Naive thymus-derived CD4-positive, alpha-beta T cell (primary cell): ENCODE measurements at regions not wholly inside any gene's neighbourhood (a gene's known extent, or its start where the extent isn't known, plus 50 kb on each side); places are given as distances from the start of the nearest gene placed in this dataset.

Source experiments
- ATAC-seq: fragments of 150-1000 bp; cut with Tn5 transposase; 2 replicates; pipeline ENCODE4 v1.10.0; 2021; ENCODE audit warnings: mild to moderate bottlenecking, moderate library complexity
- CTCF ChIA-PET: fragments of 350-600 bp; sonication (Branson Sonifier 250); formaldehyde crosslinking; loops from one replicate; lab custom pipeline; 2021; ENCODE audit warnings: antibody characterized with exemption; lab: Charles Lee
- POLR2A ChIA-PET: fragments of 350-600 bp; sonication (Branson Sonifier 250); formaldehyde crosslinking; loops from one replicate; lab custom pipeline; 2021; ENCODE audit warnings: antibody characterized with exemption, inconsistent platforms; lab: Charles Lee
- DNase-seq, 9 donors: peaks; one replicate each; pipeline versions ENCODE4 v3.0.0 to v3.0.0-alpha.2; 2020 to 2022; ENCODE audit warnings: mixed read lengths in 1 of 9
- H3K27ac ChIP-seq: one replicate; pipeline ENCODE4 v1.7.0; 2013; ENCODE audit warnings: mild to moderate bottlenecking, low read depth, low read length, moderate library complexity
- H3K27me3 ChIP-seq, 2 donors: one replicate each; pipeline ENCODE4 v1.7.0; 2013; ENCODE audit warnings: low read length in 2 of 2, mild to moderate bottlenecking in 2 of 2, moderate library complexity in 2 of 2; ENCODE audit not compliant: control insufficient read depth in 2 of 2, insufficient read depth in 2 of 2
- H3K36me3 ChIP-seq, 3 experiments: 1 replicate in 2 of 3; 2 replicates in 1 of 3; pipeline ENCODE4 v1.7.0; 2013; ENCODE audit warnings: low read length in 3 of 3, mild to moderate bottlenecking in 3 of 3, moderate library complexity in 1 of 3; ENCODE audit not compliant: insufficient read depth in 3 of 3, control insufficient read depth in 2 of 3
- H3K4me1 ChIP-seq, 2 donors: one replicate each; pipeline ENCODE4 v1.7.0; 2013; ENCODE audit warnings: low read length in 2 of 2, mild to moderate bottlenecking in 2 of 2, moderate library complexity in 1 of 2; ENCODE audit not compliant: control insufficient read depth in 2 of 2, insufficient read depth in 2 of 2
- H3K4me3 ChIP-seq: 2 replicates; pipeline ENCODE4 v1.7.0; 2013; ENCODE audit warnings: mild to moderate bottlenecking, low read length
- H3K9me3 ChIP-seq, 3 experiments: 1 replicate in 2 of 3; 2 replicates in 1 of 3; pipeline ENCODE4 v1.7.0; 2013; ENCODE audit warnings: low read length in 3 of 3; ENCODE audit not compliant: control insufficient read depth in 2 of 3
- H3K27ac Mint-ChIP-seq, 9 donors: one replicate each; pipeline ENCODE4 v1.8.0; 2020 to 2022; ENCODE audit warnings: mixed read lengths in 9 of 9, mild to moderate bottlenecking in 8 of 9, moderate library complexity in 5 of 9, inconsistent platforms in 2 of 9
- H3K27me3 Mint-ChIP-seq, 5 donors: one replicate each; pipeline ENCODE4 v1.8.0; 2021 to 2022; ENCODE audit warnings: mixed read lengths in 5 of 5, mild to moderate bottlenecking in 1 of 5
- H3K36me3 Mint-ChIP-seq, 5 donors: one replicate each; pipeline ENCODE4 v1.8.0; 2020 to 2022; ENCODE audit warnings: mixed read lengths in 5 of 5, mild to moderate bottlenecking in 3 of 5, inconsistent platforms in 1 of 5
- H3K4me1 Mint-ChIP-seq, 7 donors: one replicate each; pipeline ENCODE4 v1.8.0; 2020 to 2022; ENCODE audit warnings: mixed read lengths in 7 of 7, mild to moderate bottlenecking in 3 of 7, inconsistent platforms in 1 of 7
- H3K4me3 Mint-ChIP-seq, 10 donors: one replicate each; pipeline ENCODE4 v1.8.0; 2020 to 2022; ENCODE audit warnings: mild to moderate bottlenecking in 10 of 10, mixed read lengths in 10 of 10, moderate library complexity in 6 of 10, inconsistent platforms in 2 of 10
- H3K9me3 Mint-ChIP-seq, 11 donors: one replicate each; pipeline ENCODE4 v1.8.0; 2020 to 2022; ENCODE audit warnings: mixed read lengths in 11 of 11, mild to moderate bottlenecking in 4 of 11, inconsistent platforms in 1 of 11, moderate library complexity in 1 of 11
- intact Hi-C, 2 donors: fragments of 100-400 bp; cut with micrococcal nuclease; formaldehyde crosslinking; loops; one replicate each; pipeline ENCODE4 v1.15.1; 2023

DNA sequence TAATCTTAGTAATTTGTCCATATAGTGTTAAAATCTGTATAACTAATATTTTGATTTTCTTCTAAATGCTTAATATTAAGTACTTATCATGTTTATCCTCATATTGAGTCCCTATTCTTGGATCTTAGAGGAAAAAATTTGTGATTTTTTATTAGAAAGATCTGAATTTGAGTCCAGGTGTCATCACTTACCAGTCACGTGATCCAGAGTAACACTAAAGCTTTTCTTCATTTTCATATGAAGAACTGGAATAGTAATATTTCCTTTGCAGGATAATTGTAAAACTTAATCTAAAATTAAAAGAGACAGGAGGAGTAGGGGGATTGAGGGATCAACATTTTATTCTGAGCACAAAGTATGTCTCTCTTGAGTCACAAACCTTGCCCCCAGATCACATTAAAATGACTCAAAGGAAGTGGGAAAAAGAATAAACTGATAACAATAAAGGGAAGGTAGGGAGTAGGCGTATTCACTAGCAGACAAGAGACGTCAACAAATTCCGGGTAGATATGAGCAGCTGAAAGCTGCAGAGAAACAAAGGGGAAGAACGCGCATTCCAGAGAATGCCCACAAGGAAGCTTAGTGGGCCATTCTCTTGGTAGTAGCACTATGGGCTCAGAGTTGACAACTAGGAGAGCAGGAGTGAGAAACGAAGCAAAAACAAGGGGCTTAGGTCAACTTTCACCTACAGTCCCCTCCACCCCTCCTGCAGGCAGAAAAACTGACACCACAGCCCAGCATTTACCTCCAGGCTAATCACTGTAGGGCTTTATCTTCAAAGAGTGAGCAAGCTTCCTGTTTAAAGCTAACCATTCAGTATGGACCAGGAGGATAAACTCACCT is 123.1 kb downstream of the SPRY2 start:
- Histone ChIP-seq H3K4me3 (no peak overlapping the region), H3K9me3 (no peaks in the 10 kb centered on the region), H3K27me3 (no peaks in the 10 kb centered on the region), H3K36me3 (no peaks in the 10 kb centered on the region), H3K27ac (no peak overlapping the region), H3K4me1 (no peaks in the 10 kb centered on the region)
- Mint-ChIP-seq H3K27me3 (no peaks in the 10 kb centered on the region), H3K4me1 (no peaks in the 10 kb centered on the region), H3K4me3 (no peak overlapping the region), H3K9me3 (peaks cover 0 to 7% (median 0%) of the 10 kb centered on the region in 11 donors), H3K36me3 (no peaks in the 10 kb centered on the region), H3K27ac (no peak overlapping the region)
- DNase-seq (no peak), ATAC-seq (no peak)
- intact Hi-C loops: no loop called here
- ChIA-PET CTCF (no interaction called here), POLR2A (no interaction called here)

DNA sequence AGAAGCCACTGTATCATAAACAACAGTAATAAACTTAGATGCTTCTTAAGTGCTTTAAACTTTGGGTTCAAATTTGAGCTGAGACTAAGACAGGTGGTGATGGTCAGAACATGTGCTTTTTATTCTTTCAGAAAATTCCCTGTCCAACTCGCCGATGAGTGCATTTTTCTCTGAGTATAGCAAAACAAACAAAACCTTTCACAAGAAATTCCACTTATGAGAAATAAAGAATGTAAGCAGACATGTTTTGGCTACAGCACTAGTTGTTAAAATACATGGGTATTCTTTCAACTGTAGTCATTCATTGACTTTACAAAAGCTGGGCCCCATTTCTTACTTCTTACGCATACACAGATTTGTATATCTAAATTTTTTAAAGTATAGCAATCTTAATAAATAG is 125.6 kb downstream of the SPRY2 start:
- H3K9me3 ChIP-seq: no peaks in the 10 kb centered on the region
- peaks cover 0 to 5% (median 0%) of the 10 kb centered on the region in 11 donors for H3K9me3 Mint-ChIP-seq
- ChIA-PET POLR2A (no interaction called here), CTCF (no interaction called here)
- intact Hi-C loops: no loop called here
- no peaks in the 10 kb centered on the region for H3K4me1 Mint-ChIP-seq
- no peaks in the 10 kb centered on the region for H3K27me3 ChIP-seq
- H3K27ac ChIP-seq: no peak overlapping the region
- H3K4me1 ChIP-seq: no peaks in the 10 kb centered on the region
- no peak for ATAC-seq
- no peaks in the 10 kb centered on the region for H3K36me3 Mint-ChIP-seq
- H3K27me3 Mint-ChIP-seq: no peaks in the 10 kb centered on the region
- H3K36me3 ChIP-seq: no peaks in the 10 kb centered on the region
- H3K4me3 Mint-ChIP-seq: no peak overlapping the region
- no peak overlapping the region for H3K4me3 ChIP-seq
- DNase-seq: no peak
- no peak overlapping the region for H3K27ac Mint-ChIP-seq

DNA sequence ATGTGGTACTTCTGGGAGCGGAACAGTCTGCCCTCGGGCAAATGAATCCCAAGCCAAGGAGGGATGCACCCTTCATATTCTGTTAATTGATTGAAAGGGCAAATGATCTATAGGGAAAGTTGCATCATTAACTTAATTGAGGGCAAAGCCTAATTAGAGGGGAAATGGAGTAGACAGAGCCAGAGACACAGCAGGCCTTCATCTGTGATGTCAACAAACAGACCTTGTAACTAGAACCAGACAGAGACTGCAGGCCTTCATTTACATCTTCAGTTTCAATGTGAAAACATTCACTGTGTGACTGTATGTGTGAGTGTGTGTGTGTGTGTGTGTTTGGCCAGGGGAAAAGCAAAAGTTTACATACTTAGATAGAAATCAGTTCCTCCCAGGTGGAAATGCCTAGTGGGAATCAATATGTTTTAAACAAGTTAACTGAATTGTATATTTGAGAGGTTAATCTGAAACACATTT is 126.4 kb downstream of the SPRY2 start:
- intact Hi-C loops: no loop called here
- no peak overlapping the region for H3K4me3 Mint-ChIP-seq
- ChIA-PET CTCF (no interaction called here), POLR2A (no interaction called here)
- Histone ChIP-seq H3K4me1 (no peaks in the 10 kb centered on the region), H3K27me3 (no peaks in the 10 kb centered on the region), H3K4me3 (no peak overlapping the region), H3K9me3 (no peaks in the 10 kb centered on the region), H3K27ac (no peak overlapping the region), H3K36me3 (no peaks in the 10 kb centered on the region)
- no peaks in the 10 kb centered on the region for H3K36me3 Mint-ChIP-seq
- no peaks in the 10 kb centered on the region for H3K4me1 Mint-ChIP-seq
- H3K27ac Mint-ChIP-seq: no peak overlapping the region
- H3K9me3 Mint-ChIP-seq: peaks cover 0 to 3% (median 0%) of the 10 kb centered on the region in 11 donors
- no peaks in the 10 kb centered on the region for H3K27me3 Mint-ChIP-seq
- ATAC-seq: no peak
- no peak for DNase-seq

DNA sequence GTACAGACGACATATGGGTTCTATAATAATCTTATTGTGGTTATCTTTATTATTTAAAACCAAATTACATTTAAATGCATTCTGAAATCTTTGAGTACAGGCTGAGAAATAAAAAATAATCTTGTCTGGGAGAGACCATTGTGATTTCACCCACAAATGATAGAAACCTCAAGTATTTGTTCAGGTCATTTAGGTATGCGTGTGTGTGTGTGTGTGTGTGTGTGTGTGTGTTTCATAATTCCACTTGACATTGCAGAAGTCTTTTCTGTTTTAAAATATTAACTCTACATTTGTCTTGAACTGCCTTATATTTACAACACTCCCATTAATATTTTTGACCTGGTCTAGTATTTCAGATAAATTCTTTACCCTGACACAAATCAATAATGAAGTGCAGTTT is 126.9 kb downstream of the SPRY2 start:
- Mint-ChIP-seq H3K36me3 (no peaks in the 10 kb centered on the region), H3K4me1 (no peaks in the 10 kb centered on the region), H3K4me3 (no peak overlapping the region), H3K27me3 (no peaks in the 10 kb centered on the region), H3K27ac (no peak overlapping the region), H3K9me3 (peaks cover 0 to 2% (median 0%) of the 10 kb centered on the region in 11 donors)
- Histone ChIP-seq H3K4me1 (no peaks in the 10 kb centered on the region), H3K27ac (no peak overlapping the region), H3K4me3 (no peak overlapping the region), H3K36me3 (no peaks in the 10 kb centered on the region), H3K27me3 (no peaks in the 10 kb centered on the region), H3K9me3 (no peaks in the 10 kb centered on the region)
- intact Hi-C loops: no loop called here
- ChIA-PET POLR2A (no interaction called here), CTCF (no interaction called here)
- DNase-seq (no peak), ATAC-seq (no peak)

DNA sequence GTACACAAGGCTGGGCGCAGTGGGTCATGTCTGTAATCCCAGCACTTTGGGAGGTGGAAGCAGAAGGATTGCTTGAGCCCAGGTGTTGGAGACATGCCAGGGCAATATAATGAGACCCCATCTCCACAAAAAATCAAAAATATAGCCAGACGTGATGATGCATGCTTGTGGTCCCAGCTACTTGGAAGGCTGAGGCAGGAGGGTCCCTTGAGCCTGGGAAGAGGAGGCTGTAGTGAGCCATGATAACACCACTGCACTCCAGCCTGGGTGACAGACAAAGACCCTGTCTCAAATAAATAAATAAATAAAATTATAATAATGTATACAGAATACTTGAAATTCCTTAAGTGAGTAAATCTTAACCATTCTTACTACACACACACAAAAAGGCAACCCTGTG is 127.7 kb downstream of the SPRY2 start:
- peaks cover 0 to 2% (median 0%) of the 10 kb centered on the region in 11 donors for H3K9me3 Mint-ChIP-seq
- Histone ChIP-seq H3K4me3 (no peak overlapping the region), H3K36me3 (no peaks in the 10 kb centered on the region), H3K4me1 (no peaks in the 10 kb centered on the region), H3K9me3 (no peaks in the 10 kb centered on the region), H3K27me3 (no peaks in the 10 kb centered on the region), H3K27ac (no peak overlapping the region)
- CTCF ChIA-PET: no interaction called here
- H3K4me3 Mint-ChIP-seq: no peak overlapping the region
- POLR2A ChIA-PET: no interaction called here
- DNase-seq: no peak
- no peak for ATAC-seq
- H3K27me3 Mint-ChIP-seq: no peaks in the 10 kb centered on the region
- intact Hi-C loops: no loop called here
- H3K36me3 Mint-ChIP-seq: no peaks in the 10 kb centered on the region
- H3K27ac Mint-ChIP-seq: no peak overlapping the region
- H3K4me1 Mint-ChIP-seq: no peaks in the 10 kb centered on the region

DNA sequence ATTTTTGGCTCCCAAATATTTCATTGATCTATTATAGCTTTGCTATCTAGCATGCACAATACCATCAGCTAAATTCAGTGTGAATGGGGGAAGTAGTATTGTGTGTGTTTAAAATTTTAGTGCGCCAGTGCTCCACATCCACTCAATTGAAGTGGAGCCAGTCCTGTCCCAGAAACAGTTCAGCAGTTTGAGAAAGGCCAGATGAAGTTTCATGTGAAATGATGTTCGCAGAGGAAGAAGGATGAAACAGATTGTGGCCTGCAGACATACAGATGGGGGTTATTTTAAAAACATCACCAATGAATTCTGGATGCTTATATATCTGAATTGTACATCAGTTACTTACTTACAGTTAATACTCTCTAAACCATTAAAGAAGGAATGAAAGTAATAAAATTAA is 129.4 kb downstream of the SPRY2 start:
- no peak overlapping the region for H3K4me3 ChIP-seq
- Mint-ChIP-seq H3K4me3 (no peak overlapping the region), H3K27ac (no peak overlapping the region), H3K27me3 (no peaks in the 10 kb centered on the region), H3K36me3 (no peaks in the 10 kb centered on the region), H3K4me1 (no peaks in the 10 kb centered on the region), H3K9me3 (peaks cover 0 to 5% (median 0%) of the 10 kb centered on the region in 11 donors)
- H3K27ac ChIP-seq: no peak overlapping the region
- intact Hi-C loops: no loop called here
- no peaks in the 10 kb centered on the region for H3K4me1 ChIP-seq
- no peaks in the 10 kb centered on the region for H3K27me3 ChIP-seq
- H3K36me3 ChIP-seq: no peaks in the 10 kb centered on the region
- ATAC-seq (no peak), DNase-seq (no peak)
- H3K9me3 ChIP-seq: no peaks in the 10 kb centered on the region
- POLR2A ChIA-PET: no interaction called here
- CTCF ChIA-PET: no interaction called here

DNA sequence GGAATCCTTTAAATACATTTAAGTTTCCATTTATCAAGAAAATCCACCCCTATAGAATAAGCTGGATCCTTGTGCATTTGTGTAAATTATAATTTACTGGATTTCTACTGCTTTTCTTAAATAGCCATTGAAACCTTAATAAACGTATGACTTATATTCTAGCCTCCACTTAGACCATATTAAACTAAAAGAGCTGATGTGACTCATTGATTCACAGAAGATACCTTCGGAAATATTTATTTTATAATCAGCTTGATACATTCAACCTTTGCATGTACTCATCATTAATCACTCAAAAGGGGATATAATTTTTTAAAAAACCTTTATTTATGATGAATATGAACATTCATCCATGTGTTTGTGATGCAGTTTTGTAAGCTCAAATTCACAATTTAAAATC is 136.3 kb downstream of the SPRY2 start:
- Histone ChIP-seq H3K27ac (no peak overlapping the region), H3K36me3 (no peaks in the 10 kb centered on the region), H3K4me3 (no peak overlapping the region), H3K9me3 (no peaks in the 10 kb centered on the region), H3K27me3 (no peaks in the 10 kb centered on the region), H3K4me1 (no peaks in the 10 kb centered on the region)
- Mint-ChIP-seq H3K36me3 (no peaks in the 10 kb centered on the region), H3K27ac (no peak overlapping the region), H3K4me1 (no peaks in the 10 kb centered on the region), H3K9me3 (peaks cover 0 to 15% (median 5%) of the 10 kb centered on the region in 11 donors), H3K27me3 (peaks cover 0 to 4% (median 0%) of the 10 kb centered on the region in 5 donors), H3K4me3 (no peak overlapping the region)
- DNase-seq: no peak
- no peak for ATAC-seq
- intact Hi-C loops: no loop called here
- POLR2A ChIA-PET: no interaction called here
- CTCF ChIA-PET: no interaction called here
